ENCODE measurements at regions not wholly inside any gene's neighbourhood (a gene's known extent, or its start where the extent isn't known, plus 50 kb on each side); places are given as distances from the start of the nearest gene placed in this dataset.

DNA sequence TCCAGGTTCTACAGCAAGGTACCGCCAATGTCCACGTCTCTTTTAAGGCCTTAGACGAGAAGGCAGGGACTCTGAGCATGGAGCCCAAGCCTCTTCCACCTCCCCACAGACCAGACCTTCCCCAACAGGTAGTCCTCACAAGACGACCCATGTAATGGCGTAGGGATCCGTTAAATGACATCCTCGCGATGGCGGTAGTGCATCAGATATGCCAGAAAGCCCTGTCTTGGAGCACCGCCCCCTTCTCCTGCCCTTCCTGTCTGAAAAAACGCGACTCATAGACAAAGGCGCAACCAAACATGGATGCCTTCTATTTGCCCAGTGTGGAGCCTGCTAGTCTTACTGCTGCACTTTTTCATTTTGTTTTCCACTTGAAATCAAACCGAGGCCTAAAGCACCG lies 185.4 kb downstream of the OR13H1 start:
- TF ChIP-seq, protein P1, sequence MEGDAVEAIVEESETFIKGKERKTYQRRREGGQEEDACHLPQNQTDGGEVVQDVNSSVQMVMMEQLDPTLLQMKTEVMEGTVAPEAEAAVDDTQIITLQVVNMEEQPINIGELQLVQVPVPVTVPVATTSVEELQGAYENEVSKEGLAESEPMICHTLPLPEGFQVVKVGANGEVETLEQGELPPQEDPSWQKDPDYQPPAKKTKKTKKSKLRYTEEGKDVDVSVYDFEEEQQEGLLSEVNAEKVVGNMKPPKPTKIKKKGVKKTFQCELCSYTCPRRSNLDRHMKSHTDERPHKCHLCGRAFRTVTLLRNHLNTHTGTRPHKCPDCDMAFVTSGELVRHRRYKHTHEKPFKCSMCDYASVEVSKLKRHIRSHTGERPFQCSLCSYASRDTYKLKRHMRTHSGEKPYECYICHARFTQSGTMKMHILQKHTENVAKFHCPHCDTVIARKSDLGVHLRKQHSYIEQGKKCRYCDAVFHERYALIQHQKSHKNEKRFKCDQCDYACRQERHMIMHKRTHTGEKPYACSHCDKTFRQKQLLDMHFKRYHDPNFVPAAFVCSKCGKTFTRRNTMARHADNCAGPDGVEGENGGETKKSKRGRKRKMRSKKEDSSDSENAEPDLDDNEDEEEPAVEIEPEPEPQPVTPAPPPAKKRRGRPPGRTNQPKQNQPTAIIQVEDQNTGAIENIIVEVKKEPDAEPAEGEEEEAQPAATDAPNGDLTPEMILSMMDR (tag by site-specific recombination; IDR thresholded peaks at IDR 0.05): peak; percentile 87
- TF ChIP-seq SP2 (tag by site-specific recombination; IDR thresholded peaks at IDR 0.05): peak; percentile 34
- TF ChIP-seq ZNF114 (tag by site-specific recombination; IDR thresholded peaks at IDR 0.05): no peak
- TF ChIP-seq ZNF629 (tag by site-specific recombination; IDR thresholded peaks at IDR 0.05): peak; percentile 11; the same call in 1 of the 2 replicates
- TF ChIP-seq SETDB1 (IDR thresholded peaks at IDR 0.05; ENCODE audit: insufficient read length, low read length): no peak
- TF ChIP-seq, protein P2, sequence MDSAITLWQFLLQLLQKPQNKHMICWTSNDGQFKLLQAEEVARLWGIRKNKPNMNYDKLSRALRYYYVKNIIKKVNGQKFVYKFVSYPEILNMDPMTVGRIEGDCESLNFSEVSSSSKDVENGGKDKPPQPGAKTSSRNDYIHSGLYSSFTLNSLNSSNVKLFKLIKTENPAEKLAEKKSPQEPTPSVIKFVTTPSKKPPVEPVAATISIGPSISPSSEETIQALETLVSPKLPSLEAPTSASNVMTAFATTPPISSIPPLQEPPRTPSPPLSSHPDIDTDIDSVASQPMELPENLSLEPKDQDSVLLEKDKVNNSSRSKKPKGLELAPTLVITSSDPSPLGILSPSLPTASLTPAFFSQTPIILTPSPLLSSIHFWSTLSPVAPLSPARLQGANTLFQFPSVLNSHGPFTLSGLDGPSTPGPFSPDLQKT (IDR thresholded peaks at IDR 0.05; ENCODE audit: borderline replicate concordance, low read depth, low read length): no peak
- no peak for TF ChIP-seq ZNF175 (tag by site-specific recombination; IDR thresholded peaks at IDR 0.05)

All from HEK293 (cell line).